HG03175 (cell line): ENCODE measurements at regions not wholly inside any gene's neighbourhood (a gene's known extent, or its start where the extent isn't known, plus 50 kb on each side); places are given as distances from the start of the nearest gene placed in this dataset.
"Not testable (repeated sequence)": the region's sequence is repeated elsewhere in the genome, so short reads cannot be mapped to it uniquely, and the experiment has no call there.

Experiments
- ATAC-seq: cut with Tn5 transposase; IDR thresholded peaks from one replicate; pipeline ENCODE4 v1.9.1; 2021; ENCODE audit warnings: mild to moderate bottlenecking, moderate library complexity; ENCODE audit not compliant: unreplicated experiment

GRCh38 chr16:8084302-8084701, 506.0 kb downstream of the TMEM114 start:
- ATAC-seq: no peak

DNA sequence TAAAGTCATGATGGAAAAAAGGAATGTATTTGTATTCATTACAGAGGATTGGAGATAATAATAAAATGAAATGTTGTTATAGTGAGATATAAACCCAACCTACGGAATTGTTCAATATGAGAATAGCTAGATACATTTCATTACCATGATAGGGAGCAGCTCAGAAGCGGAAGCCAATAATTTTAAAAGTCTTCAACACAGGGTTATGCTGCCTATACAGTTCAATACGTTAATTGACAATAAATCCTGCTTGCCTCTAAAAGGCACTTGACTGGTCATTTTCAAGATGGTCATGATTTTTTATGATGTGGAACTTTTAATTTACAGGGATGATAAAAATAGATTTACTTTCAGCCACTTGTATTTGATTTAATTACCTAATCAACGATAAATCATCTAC, 506.8 kb downstream of the TMEM114 start:
- ATAC-seq: no peak

DNA sequence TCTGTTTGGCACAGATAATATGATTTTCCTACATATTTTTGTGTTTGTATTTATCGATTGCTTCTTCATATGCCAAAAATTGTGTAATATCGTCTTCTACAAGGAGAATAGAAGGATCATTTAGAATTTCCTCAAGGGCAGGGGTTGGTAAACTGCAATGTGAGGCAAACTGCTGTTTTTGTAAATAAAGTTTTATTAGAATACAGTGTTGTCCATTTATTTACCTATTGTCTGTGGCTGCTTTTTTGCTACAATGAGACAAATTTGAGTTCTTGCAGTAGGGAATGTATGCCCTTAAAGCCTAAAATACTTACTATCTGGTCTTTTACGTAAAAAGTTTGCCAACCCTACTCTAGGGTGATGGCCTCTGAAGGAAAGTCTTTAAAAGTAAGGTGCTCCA, 509.5 kb downstream of the TMEM114 start:
- no peak for ATAC-seq

- no peak for ATAC-seq
Observed at GRCh38 chr16:8075271-8075670, 515.0 kb downstream of the TMEM114 start.

DNA sequence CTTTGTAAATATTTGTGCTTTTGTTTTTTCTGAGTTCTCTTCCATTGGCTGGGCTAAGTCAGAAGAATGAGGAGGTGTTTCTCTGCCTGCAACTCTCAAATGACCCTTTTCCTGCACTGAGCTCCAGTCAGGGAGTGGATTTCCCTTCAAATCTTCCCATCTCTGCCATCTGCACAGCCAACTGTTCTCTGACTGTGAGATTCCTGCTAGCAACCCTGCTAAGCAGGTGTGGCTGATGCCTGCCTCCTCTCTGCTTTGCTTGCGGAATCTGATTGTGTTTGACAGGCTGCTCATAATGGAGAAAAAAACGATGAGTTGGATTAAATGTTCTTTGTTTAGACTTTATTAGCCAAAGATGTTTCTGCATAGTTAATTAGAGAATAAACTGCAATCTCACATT, 519.8 kb downstream of the TMEM114 start:
- ATAC-seq: no peak

DNA sequence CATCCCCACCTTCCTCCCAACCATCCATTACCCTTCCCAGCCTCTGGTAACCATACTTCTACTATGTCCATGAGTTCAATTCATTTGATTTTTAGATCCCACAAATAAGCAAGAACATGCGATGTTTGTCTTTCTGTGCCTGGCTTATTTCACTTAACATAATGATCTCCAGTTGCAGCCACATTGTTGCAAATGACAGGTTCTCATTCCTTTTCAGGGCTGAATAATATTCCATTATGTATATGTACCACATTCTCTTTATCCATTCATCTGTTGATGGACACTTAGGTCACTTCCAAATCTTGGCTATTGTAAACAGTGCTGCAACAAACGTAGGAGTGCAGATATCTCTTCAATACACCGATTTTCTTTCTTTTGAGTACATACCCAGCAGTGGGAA, 522.1 kb downstream of the TMEM114 start:
- ATAC-seq: not testable (repeated sequence)

DNA sequence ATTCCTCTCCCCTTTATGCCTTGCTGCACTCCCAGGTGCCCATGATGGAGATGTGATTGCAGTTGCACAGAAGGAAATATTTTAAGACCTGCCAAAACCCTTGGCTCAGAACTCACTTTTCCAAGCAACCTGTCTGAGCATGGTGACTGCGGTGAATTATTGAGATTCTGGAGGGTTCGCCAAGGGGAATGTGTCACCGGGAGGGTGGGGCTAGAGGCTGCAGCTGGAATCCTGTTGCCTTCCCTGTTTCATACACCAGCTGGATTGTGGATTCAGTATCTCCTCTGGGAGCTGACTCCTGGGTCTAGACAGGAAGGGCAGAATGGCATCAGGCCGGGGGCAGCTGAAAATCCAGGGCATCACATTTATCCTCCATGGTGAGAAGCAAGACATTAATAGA, 527.2 kb downstream of the TMEM114 start:
- ATAC-seq: no peak

DNA sequence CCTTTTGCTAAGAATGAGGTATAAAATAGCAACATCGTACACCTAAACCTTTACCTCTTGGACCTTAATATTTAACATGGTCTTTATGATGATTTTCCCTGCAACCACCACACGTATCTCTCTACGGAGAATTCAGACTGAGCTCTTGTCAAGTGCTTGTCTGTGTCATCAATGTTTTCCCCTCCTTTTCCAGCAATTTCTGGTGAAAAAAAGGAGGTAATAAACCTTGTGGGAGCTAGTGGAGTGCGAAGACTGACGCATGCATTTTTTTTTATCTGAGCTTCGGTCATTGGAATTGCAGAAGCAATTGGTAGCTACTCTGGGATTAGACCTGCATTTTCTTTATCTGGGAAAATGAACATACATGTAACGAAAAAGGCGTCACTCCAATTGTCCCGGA, 527.6 kb downstream of the TMEM114 start:
- ATAC-seq: no peak

GRCh38 chr16:8055761-8056160, 534.5 kb downstream of the TMEM114 start:
- no peak for ATAC-seq

DNA sequence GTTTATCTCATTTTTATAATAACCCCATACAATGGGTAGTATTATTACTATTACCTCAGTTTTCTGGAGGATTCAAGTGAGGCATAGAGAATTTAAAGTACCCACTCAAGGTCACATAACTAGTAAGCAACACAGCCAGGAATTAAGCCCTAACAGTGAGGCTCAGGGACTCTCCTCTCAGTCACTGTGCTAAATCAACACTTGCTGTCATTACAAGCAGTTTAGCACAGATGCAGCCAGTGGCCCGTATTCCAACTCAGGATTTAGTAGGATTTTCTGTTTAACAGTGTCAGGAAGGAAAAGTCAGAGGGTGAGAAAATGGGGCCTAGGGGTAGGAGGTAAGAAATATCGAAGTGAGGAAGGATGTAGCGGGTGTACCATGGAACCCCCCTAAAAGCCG, 536.9 kb downstream of the TMEM114 start:
- ATAC-seq: no peak

DNA sequence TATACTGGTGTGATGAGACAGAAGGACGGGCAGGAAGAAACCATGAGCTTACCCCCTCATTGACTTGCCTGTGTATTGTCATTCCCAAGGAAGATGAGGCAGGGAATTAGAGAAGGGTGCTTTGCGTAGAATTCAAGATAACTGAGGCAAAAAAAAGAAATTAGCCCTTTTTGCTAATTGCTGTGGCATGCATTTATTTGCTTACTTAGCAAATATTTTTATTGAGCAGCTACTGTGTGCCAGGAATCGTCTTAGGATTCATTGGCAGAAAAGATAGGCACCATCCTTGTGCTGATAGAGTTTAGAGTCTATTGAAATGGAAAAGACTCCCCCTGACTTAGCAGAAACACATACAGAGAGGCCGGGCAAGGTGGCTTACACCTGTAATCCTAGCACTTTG, 541.9 kb downstream of the TMEM114 start:
- no peak for ATAC-seq

DNA sequence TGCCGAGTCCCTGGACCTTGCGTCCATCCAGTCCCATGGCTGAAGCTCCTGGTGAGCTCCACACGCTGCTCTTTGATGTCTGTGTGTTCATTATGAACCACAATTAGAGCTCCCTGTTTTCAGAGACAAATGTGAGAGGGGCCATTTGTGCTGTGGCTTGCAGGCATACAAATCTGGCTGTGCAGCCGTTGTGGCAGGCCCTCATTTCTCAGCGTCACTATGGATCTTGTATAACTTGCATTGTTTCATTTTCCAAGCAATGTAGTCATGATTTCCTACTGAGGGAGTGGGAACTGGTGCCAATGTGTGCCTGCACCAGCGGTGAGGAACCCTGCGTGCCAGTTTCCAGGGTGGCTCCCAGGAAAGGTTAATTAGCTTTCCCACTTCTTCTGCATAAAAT, 542.6 kb downstream of the TMEM114 start:
- ATAC-seq: no peak

DNA sequence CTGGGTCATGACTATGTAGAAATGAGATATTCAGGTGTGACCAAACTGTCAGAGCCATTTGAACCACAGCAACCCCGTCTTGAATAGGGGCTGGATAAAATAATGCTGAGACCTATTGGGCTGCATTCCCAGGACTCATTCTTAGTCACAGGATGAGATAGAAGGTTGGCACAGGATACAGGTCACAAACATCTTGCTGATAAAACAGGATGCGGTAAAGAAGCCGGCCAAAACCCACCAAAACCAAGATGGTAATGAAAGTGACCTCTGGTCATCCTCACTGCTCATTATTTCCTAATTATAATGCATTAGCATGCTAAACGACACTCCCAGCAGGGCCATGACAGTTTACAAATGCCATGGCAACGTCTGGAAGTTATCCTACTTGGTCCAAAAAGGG, 545.5 kb downstream of the TMEM114 start:
- no peak for ATAC-seq

GRCh38 chr16:8032406-8032805, 557.9 kb downstream of the TMEM114 start:
- ATAC-seq: no peak

- not testable (repeated sequence) for ATAC-seq
Observed at GRCh38 chr16:8030004-8030403, 560.3 kb downstream of the TMEM114 start.

DNA sequence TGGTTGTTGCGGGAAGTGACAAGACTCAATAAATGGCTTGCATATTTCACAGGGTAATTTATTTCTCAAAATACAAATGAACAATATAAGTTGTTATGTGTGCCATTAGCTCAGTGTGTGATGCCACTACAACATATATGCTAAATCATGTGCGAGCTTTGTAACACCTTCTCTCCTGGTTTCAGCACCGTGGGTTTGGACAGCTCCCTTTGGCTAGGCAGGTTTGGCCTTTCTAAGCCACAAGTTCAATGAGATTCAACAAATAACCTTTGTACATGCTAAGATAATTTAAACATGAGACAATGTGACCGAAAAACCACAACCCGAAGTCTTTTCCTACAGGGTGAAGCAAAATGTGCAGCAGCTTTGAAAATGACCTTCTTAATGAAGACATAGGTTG, 563.9 kb downstream of the TMEM114 start:
- ATAC-seq: no peak

GRCh38 chr16:8023326-8023725, 567.0 kb downstream of the TMEM114 start:
- ATAC-seq: no peak

GRCh38 chr16:8005096-8005860, 585.0 kb downstream of the TMEM114 start:
- no peak for ATAC-seq

DNA sequence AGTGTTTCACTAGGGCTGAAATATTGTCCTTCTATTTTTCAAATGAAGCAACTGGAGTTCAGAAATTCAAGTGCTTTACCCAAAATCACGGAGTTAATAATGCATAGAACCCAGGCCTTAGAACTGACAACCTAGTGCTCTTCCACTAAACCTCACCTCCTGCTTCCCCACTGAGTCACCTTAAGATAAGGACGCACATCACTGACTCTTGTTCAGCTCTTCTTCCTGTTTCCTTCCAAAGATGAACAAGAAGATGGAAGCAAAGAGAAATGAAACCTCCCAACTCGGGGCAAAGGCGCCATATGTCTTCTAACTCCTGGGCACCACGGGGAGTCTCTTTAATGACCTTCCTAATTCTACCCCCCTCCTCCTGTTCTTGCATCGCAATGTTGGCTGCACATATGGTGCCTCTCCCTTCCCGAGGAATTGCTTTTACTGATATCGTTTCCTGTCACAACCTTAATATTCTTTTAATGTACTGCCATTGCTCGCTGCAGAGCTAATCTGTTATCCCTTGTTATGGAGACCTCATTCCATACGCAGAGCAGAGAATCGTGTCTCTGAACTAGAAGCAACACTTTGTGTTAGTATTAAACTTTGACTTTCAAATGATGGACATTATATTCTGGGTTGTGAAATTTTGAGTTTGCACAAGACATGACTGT, 591.4 kb downstream of the TMEM114 start:
- ATAC-seq: no peak

- ATAC-seq: no peak
Observed at GRCh38 chr16:7997966-7998365, 592.3 kb downstream of the TMEM114 start.

DNA sequence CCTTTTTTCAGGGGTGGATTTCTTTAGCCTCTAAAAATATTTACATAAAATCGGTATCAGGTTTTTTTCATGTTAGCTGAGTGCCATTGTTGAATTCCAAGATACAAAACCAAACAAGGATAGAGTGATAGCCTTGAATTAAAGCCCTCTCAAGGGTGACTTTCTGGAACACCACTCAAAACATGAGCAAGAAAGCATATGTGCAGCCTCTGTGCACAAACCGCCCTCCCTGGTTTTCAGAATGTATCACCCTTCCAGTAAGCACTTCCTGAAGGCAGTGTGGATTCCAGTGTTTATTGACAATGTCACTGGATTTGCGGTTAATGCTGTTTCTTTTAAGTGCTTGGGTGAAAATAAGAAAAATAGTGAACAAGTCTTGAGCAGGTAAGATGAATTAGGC, 597.7 kb downstream of the TMEM114 start:
- no peak for ATAC-seq

DNA sequence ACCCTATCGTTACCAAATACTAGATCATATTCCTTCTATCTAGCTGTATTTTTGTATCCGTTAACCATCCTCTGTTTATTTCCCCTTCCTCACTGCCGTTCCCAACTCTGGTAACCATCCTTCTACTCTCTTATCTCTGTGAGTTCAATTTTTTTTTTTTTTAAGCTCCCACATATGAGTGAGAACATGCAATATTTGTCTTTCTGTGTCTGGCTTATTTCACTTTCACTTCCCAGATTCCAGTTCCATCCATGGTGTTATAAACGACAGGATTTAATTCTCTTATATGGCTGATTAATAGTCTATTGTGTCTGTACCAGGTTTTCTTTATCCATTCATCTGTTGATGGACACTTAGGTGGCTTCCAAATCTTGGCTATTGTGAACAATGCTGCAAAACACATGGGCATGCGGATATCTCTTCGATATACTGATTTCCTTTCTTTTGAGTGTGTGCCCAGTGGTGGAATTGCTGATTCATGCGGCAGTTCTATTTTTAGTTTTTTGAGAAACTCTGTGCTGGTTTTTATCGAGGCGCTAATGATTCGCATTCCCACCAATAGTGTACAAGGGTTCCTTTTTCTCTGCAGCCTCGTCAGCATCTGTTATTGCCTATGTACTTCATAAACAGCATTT, 599.6 kb downstream of the TMEM114 start:
- no peak for ATAC-seq
